ENCODE measurements at regions not wholly inside any gene's neighbourhood (a gene's known extent, or its start where the extent isn't known, plus 50 kb on each side); places are given as distances from the start of the nearest gene placed in this dataset.

- Histone ChIP-seq H3K36me3 (ENCODE audit: insufficient read depth, low read length) (no peaks in the 10 kb centered on the region), H3K4me1 (ENCODE audit: insufficient read depth, low read length, poor library complexity, severe bottlenecking) (no peaks in the 10 kb centered on the region), H3K4me3 (ENCODE audit: low read length, poor library complexity, severe bottlenecking) (no peak overlapping the region), H3K9me2 (replicated peaks; ENCODE audit: low read depth, low read length) (no peaks in the 10 kb centered on the region), H3K4me2 (ENCODE audit: low read depth, low read length, poor library complexity, severe bottlenecking) (no peak overlapping the region), H3K9me3 (ENCODE audit: insufficient read depth, low read depth, low read length) (no peaks in the 10 kb centered on the region), H3K79me2 (ENCODE audit: insufficient read depth, low read length) (no peaks in the 10 kb centered on the region), H4K20me1 (ENCODE audit: insufficient read depth, low read length, poor library complexity, severe bottlenecking) (no peaks in the 10 kb centered on the region), H3K27me3 (ENCODE audit: insufficient read depth, low read length, poor library complexity, severe bottlenecking) (no peaks in the 10 kb centered on the region), H3K9ac (ENCODE audit: low read depth, low read length, poor library complexity, severe bottlenecking) (no peak overlapping the region), H2AFZ (ENCODE audit: low read length) (no peak overlapping the region), H3F3A (ENCODE audit: low read depth) (no peaks in the 10 kb centered on the region)
- TF ChIP-seq EZH2phosphoT487 (IDR thresholded peaks at IDR 0.05; ENCODE audit: borderline replicate concordance), result no peak
- TF ChIP-seq, protein P1, sequence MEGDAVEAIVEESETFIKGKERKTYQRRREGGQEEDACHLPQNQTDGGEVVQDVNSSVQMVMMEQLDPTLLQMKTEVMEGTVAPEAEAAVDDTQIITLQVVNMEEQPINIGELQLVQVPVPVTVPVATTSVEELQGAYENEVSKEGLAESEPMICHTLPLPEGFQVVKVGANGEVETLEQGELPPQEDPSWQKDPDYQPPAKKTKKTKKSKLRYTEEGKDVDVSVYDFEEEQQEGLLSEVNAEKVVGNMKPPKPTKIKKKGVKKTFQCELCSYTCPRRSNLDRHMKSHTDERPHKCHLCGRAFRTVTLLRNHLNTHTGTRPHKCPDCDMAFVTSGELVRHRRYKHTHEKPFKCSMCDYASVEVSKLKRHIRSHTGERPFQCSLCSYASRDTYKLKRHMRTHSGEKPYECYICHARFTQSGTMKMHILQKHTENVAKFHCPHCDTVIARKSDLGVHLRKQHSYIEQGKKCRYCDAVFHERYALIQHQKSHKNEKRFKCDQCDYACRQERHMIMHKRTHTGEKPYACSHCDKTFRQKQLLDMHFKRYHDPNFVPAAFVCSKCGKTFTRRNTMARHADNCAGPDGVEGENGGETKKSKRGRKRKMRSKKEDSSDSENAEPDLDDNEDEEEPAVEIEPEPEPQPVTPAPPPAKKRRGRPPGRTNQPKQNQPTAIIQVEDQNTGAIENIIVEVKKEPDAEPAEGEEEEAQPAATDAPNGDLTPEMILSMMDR (conservative IDR thresholded peaks at IDR 0.05; ENCODE audit: low read length), result no peak
Measured at GRCh38 chr2:133658020-133658903, 90.0 kb upstream of the NCKAP5 start.

GRCh38 chr2:133660510-133660909, 92.2 kb upstream of the NCKAP5 start:
- Histone ChIP-seq H3K4me1 (ENCODE audit: insufficient read depth, low read length, poor library complexity, severe bottlenecking) (no peaks in the 10 kb centered on the region), H3K4me3 (ENCODE audit: low read length, poor library complexity, severe bottlenecking) (no peak overlapping the region), H3K36me3 (ENCODE audit: insufficient read depth, low read length) (no peaks in the 10 kb centered on the region), H3F3A (ENCODE audit: low read depth) (no peaks in the 10 kb centered on the region), H3K9me2 (replicated peaks; ENCODE audit: low read depth, low read length) (no peaks in the 10 kb centered on the region), H4K20me1 (ENCODE audit: insufficient read depth, low read length, poor library complexity, severe bottlenecking) (no peaks in the 10 kb centered on the region), H2AFZ (ENCODE audit: low read length) (no peak overlapping the region), H3K4me2 (ENCODE audit: low read depth, low read length, poor library complexity, severe bottlenecking) (no peak overlapping the region), H3K27me3 (ENCODE audit: insufficient read depth, low read length, poor library complexity, severe bottlenecking) (no peaks in the 10 kb centered on the region), H3K79me2 (ENCODE audit: insufficient read depth, low read length) (no peaks in the 10 kb centered on the region), H3K9ac (ENCODE audit: low read depth, low read length, poor library complexity, severe bottlenecking) (no peak overlapping the region), H3K9me3 (ENCODE audit: insufficient read depth, low read depth, low read length) (no peaks in the 10 kb centered on the region)
- TF ChIP-seq, protein P1 (conservative IDR thresholded peaks at IDR 0.05; ENCODE audit: low read length), result no peak
- no peak for TF ChIP-seq EZH2phosphoT487 (IDR thresholded peaks at IDR 0.05; ENCODE audit: borderline replicate concordance)

DNA sequence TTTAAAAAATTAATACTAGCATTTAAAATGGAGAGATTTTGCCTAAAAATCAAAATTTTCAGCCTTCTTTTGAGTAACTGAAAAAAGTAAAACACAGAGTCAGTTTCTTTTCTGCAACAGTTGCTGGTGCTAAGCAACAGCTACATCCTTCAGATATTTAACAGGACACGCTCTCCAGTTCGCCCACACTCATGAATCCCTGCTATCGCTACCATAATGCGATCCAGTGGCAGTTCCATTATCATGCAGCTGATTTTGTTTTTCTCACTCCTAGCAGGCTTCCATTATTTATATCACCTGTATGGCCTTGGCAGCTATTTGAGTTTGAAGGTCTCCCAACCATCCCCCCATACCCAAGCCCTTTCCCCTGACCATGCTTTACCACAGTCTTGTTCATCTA, 93.1 kb upstream of the NCKAP5 start:
- Histone ChIP-seq H3K27me3 (ENCODE audit: insufficient read depth, low read length, poor library complexity, severe bottlenecking) (no peaks in the 10 kb centered on the region), H3K9me3 (ENCODE audit: insufficient read depth, low read depth, low read length) (no peaks in the 10 kb centered on the region), H3K9me2 (replicated peaks; ENCODE audit: low read depth, low read length) (no peaks in the 10 kb centered on the region), H3K4me3 (ENCODE audit: low read length, poor library complexity, severe bottlenecking) (no peak overlapping the region), H3F3A (ENCODE audit: low read depth) (no peaks in the 10 kb centered on the region), H4K20me1 (ENCODE audit: insufficient read depth, low read length, poor library complexity, severe bottlenecking) (no peaks in the 10 kb centered on the region), H3K9ac (ENCODE audit: low read depth, low read length, poor library complexity, severe bottlenecking) (no peak overlapping the region), H2AFZ (ENCODE audit: low read length) (no peak overlapping the region), H3K79me2 (ENCODE audit: insufficient read depth, low read length) (no peaks in the 10 kb centered on the region), H3K36me3 (ENCODE audit: insufficient read depth, low read length) (no peaks in the 10 kb centered on the region), H3K4me1 (ENCODE audit: insufficient read depth, low read length, poor library complexity, severe bottlenecking) (no peaks in the 10 kb centered on the region), H3K4me2 (ENCODE audit: low read depth, low read length, poor library complexity, severe bottlenecking) (no peak overlapping the region)
- TF ChIP-seq EZH2phosphoT487 (IDR thresholded peaks at IDR 0.05; ENCODE audit: borderline replicate concordance), result no peak

Measured in Loucy (cell line).